ENCODE measurements at regions not wholly inside any gene's neighbourhood (a gene's known extent, or its start where the extent isn't known, plus 50 kb on each side); places are given as distances from the start of the nearest gene placed in this dataset.
"Not testable (repeated sequence)": the region's sequence is repeated elsewhere in the genome, so short reads cannot be mapped to it uniquely, and the experiment has no call there.

DNA sequence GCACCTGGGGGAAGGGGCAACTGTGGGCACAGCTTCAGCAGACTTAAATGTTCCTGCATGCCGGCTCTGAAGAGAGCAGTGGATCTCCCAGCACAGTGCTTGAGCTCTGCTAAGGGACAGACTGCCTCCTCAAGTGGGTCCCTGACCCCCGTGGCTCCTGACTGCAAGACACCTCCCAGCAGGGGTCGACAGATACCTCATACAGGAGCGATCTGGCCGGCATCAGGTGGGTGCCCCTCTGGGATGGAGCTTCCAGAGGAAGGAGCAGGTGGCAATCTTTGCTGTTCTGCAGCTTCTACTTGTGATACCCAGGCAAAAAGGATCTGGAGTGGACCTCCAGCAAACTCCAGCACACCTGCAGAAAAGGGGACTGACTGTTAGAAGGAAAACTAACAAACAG lies 871.5 kb downstream of the DIAPH3 start:
- H3K27ac ChIP-seq, H3K4me3 ChIP-seq: not testable (repeated sequence)

DNA sequence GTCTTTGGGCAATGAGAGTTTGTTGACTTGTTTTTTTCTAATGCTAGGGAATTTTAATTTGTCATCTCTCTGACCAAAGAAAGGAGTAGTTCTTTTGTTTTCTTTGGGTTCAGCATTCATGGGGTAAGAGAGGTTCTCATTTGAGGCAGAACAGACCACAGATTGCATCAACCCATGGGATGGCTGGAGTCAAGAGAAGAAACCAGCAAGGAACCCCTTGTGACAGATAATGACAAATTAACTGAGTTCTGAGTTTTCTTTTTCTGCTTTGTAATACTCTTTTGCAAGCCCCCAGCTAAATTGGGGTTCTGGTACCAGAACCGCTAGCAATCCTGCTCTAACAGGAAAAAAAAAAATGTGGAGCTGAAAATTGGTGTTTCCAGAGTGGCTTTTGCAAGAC lies 864.1 kb downstream of the DIAPH3 start:
- H3K27ac ChIP-seq: no peak overlapping the region
- no peak overlapping the region for H3K4me3 ChIP-seq

DNA sequence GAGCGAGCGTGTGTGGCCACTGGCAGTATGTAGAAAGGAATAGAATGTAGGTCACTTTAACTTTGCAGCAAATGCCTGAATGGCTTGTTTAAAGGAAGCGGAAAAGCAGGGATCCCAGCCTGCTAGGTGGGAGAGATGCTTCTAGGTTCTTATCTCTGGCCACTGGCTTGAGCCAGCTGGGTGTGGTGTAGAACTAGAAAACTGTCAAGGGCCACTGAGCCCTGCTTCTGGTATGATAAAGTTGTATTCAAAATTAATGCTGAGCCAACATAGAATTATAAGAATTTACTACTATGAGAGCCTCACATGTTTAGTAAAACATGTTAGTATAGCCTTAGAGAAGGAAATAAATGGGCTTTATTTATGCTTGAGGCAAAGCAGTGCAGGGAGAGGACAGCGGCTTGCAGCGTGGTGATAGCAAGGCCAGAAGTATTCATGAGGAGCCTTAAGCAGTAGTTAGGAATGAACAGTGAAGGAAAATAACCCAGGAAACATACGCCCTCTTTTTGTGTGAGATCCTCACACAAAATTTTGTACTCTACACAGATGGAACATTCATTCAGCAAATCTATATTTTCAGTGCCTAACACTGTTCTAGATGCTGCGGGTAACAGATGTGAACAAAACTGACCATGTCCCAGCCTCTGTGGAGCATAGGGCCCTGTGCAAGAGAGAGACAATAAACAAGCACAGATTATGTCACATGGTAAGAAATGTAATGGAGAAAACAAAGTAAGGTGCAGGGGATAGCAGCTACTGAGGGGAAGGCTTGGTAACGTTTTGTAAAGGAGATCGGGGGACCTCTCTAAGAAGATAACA lies 863.2 kb downstream of the DIAPH3 start:
- no peak overlapping the region for H3K4me3 ChIP-seq
- H3K27ac ChIP-seq: no peak overlapping the region

DNA sequence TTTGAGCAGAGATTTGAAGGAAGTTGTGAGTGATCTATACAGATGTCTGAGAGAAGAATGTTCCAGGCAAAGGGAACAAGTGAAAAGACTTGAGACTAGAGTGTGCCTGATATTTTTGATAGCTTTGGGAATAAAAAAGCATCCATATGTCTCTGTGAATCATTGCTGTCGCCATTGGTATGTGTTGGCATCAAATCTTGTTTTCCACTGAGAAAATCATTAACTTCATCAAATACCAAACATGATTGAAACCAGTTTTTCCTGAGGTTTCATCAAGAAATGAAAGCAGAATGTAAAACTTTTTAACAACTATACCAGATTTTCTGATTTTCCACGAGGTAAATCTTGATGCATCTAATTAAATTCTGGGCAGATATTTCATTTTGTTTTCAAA lies 862.6 kb downstream of the DIAPH3 start:
- Histone ChIP-seq H3K4me3 (no peak overlapping the region), H3K27ac (no peak overlapping the region)

DNA sequence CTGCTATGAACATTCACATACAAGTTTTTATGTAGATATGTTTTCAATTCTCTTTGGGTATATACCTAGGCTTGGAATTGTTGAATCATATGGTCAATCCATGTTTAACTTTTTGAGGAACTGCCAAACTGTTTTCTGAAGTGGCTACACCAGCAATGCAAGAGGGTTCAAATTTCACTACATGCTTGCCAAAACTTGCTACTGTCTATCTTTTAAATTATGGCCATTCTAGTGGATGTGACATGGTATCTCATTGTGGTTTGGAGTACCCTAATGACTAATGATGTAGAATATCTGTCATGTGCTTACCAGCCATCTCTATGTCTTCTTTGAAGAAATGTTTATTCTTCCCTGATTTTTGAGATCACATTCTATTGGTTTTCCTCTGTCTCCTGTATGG lies 860.3 kb downstream of the DIAPH3 start:
- no peak overlapping the region for H3K4me3 ChIP-seq

DNA sequence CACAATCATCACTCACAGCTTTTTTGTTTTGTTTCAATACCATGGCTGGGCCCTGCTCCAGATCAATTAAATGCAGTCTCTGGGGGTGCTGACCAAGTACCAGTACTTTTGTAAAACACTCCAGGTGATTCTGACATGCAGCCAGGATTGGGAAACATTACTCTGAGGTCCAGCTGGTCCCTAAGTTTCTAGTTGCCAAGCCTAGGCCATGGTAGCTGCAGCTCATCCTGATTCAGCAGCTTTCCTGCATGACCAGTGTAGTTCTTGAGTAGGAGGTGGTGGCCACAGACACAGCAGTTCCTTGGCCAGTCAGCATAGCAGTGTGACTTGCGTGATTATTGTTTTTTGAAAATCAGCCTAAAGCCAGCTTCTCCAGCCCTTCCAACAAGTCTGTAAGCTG lies 859.1 kb downstream of the DIAPH3 start:
- Histone ChIP-seq H3K27ac (no peak overlapping the region), H3K4me3 (no peak overlapping the region)

More for the DNA sequence above, 860.3 kb downstream of the DIAPH3 start:
- H3K27ac ChIP-seq: no peak overlapping the region

DNA sequence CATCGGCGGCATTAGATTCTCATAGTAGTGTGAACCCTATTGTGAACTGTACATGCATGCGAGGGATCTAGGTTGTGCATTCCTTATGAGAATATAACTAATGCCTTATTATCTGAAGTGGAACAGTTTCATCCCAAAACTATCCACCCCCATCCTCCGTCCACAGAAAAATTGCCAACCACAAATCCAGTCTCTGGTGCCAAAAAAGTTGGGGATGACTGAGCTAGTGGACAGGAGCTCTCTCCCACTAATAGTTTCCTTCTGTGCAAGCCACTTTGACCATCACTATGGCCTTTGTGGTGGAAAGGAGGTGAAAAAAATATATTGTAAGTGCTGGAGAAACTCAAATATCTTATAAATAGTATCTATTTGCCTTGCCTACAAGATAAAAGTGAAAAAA lies 857.8 kb downstream of the DIAPH3 start:
- Histone ChIP-seq H3K27ac (no peak overlapping the region), H3K4me3 (no peak overlapping the region)

DNA sequence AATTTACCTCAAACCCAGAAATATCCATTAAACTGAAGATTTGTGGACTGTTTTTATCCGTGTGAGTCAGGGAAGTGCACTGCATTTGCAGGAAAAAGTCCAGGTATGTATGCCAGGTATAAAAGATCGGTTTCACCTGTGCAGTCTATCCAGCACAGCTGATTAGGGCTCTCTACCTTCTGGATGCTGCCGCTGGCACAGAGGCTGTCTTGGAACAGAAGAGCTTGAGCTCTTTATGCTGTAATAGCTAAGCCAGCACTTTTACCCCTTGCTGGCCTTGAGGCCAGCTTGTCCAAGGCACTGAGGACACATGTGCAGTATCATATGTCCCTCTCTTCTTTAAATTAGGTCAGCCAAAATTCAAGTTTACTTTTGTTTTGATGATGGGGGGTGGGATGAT lies 851.0 kb downstream of the DIAPH3 start:
- H3K4me3 ChIP-seq: no peak overlapping the region
- no peak overlapping the region for H3K27ac ChIP-seq

DNA sequence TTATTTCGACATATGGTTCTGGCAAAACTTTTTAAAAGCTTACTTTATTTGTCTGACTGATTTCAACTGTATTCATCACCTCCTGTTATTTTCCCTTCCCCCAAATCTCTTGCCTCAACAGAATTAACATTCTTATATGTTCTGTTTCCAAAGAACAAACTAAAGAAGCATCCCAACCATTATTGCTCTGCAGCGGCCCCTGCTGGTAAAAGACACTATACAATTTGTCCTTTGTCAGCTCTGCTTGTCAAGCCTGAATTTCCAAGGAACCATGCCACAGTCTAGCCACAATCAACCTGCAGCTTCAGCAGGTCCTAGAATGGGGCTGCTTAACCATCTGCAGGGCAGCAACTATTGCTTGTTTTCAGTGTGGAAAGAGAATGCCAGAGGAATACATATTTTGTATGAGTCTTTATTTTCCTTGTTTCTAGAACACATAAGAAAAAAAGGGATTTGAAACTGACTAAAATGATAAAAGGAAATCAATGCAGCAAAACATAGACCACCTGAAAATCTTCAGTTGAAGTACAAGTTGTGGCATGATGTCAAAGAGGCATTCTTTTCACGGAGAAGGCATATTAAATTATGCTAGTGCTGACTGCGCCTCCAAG lies 845.3 kb downstream of the DIAPH3 start:
- no peak overlapping the region for H3K4me3 ChIP-seq
- no peak overlapping the region for H3K27ac ChIP-seq

DNA sequence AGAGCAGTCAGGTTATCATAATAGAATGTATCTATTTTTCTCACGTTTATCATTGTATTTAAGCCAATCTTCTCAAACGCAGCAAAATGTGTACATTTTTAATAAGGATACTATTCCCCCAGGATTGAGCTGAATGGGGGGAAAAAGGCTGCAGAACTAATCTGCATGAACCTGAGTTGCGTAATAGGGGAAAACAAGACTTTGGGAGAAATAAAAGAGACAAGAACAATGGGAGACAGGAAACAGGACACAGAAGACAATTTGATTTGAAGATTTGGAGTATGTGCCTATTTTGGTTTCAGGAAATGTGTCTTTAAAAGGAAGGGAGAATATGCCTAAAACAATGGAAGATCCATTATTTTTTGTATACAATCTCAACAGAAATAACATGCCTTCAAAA lies 844.5 kb downstream of the DIAPH3 start:
- H3K4me3 ChIP-seq: no peak overlapping the region
- H3K27ac ChIP-seq: no peak overlapping the region

DNA sequence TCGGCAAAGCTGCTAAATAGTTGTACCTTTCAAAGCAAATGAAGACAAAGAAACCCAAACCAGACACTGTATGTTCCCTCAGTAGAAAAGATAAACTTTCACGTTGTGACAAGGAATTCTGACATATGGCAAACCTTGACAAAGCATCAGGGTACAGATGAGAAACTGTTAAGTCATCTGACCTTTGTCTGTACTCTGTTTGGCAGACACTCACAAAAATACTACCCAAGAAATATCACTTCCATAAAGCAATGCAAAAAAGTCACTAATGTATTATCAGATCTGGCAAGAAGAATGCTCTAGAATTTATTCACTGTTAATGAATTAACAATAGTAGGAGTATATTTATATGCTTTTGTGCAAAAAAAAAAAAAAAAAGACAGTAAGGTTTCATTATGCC lies 843.7 kb downstream of the DIAPH3 start:
- Histone ChIP-seq H3K27ac (no peak overlapping the region), H3K4me3 (no peak overlapping the region)

DNA sequence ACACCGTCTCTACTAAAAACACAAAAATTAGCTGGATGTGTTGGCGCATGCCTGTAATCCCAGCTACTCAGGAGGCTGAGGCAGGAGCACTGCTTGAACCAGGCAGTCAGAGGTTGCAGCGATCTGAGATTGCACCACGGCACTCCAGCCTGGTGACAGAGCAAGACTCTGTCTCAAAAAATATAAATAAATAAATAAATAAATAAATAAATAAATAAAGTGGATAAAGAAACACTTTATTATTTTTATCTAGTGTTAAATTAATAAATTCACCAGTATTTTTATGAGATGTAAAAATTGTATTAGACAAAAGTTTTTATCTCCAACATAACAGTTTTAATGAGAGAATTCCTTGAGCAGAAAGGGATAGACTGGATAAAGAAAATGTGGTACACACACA lies 839.3 kb downstream of the DIAPH3 start:
- not testable (repeated sequence) for H3K27ac ChIP-seq, H3K4me3 ChIP-seq

DNA sequence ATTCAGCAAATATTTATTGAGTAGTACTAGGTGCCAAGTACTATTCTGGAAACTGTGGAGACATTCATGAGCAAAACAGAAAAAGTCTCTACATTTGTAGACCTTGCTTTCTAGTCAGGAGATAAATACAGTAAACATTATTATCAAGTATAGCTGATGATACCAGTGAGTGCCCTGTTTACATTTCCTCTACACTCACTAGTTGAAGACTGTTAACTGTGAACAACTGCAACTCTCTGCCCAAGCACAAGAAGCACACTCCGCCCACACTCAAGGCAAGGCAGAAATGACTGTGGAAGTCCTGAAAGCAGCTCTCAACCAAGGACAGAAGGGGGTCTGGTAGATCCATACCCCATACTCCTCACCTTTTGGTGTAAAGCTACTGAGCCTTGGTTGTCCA lies 837.0 kb downstream of the DIAPH3 start:
- Histone ChIP-seq H3K27ac (no peak overlapping the region), H3K4me3 (no peak overlapping the region)

DNA sequence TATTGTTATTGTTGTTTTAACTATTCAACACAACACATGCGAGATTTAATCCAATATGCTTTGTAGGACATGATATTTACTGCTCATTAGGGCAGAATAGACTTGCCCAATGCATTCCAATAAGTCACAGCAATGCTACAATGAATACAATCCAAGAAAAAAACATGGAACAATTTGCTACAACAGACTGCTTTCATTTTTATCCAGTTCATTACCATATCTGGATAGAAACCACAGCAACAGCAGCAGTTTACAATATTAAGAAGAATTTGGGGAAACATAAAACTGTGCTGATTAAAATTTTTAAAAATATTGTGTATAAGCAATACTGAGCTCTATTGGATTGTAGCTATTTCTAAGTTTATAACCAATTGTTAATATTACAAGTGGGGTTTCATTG lies 833.0 kb downstream of the DIAPH3 start:
- Histone ChIP-seq H3K4me3 (no peak overlapping the region), H3K27ac (no peak overlapping the region)

DNA sequence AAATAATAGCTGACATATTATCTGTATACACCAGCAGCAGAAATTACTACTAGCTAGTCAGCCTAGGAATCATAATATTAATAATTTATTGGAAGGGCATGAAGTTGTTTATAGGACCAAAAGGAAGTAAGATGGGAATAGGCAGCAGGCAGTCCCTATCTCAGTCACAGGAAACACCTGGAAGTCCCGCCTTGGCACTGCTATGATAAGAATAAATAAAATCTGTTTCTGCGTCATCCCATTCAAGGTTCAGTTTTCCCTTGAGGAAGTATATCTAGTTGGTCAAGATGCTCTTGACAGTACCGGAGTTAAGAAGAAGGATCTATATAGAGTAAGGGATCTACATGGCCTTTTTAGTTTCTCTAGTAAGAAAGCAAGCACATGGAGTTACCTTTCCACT lies 830.8 kb downstream of the DIAPH3 start:
- Histone ChIP-seq H3K4me3 (no peak overlapping the region), H3K27ac (no peak overlapping the region)

DNA sequence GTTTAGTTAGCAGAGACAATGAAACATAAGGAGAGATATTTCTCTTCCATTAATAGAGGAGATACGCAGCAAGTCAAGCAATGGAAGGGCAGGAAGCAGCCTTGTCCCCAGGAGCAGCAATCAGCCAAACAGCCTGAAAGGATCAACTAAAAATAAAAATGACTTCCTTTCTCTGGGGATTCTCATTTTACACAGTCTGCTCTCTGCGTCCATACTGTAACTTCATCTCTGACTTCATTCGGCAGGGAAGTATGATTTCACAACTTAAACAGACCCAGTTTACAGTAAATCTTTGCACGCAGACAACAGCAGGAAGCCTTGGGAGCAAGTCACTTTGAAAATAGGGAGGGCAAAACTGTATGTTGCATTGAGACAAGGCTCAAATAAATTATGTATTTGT lies 826.7 kb downstream of the DIAPH3 start:
- Histone ChIP-seq H3K27ac (no peak overlapping the region), H3K4me3 (no peak overlapping the region)

DNA sequence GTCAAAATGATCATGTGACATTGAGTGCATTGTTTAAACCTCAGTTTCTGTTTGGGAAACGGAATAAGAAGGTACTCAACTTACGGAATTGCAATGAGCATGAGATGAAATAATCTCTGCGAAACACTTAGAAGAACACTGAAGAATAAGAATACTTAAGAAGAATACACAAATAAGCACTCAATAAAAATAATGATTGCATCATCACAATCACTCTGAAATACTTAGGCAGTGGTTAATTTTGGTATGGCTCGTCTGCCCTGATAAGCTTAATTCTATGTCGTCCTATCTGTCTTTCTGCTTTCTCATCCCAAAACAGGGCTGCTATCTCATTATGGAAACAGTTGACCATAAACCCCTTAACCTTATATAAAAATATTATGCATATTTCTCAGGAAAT lies 823.6 kb downstream of the DIAPH3 start:
- no peak overlapping the region for H3K4me3 ChIP-seq
- H3K27ac ChIP-seq: no peak overlapping the region

DNA sequence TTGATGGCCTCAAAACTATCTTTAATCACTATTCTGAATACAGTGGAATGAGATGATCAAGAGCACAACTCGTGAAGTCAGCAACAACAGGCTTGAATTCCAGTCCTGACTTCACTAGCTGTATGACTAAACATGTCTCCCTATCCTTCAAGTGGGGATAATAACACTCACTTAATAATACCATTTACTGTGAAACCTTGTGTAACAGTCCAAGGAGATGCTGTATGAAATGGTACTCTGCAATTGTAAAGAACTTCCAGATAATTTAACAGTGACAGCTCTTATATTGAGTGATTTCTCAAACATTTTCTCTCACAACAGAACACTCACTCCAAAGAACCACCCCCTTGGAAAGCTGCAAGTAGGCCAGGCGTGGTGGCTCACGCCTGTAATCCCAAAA lies 823.1 kb downstream of the DIAPH3 start:
- Histone ChIP-seq H3K27ac (no peak overlapping the region), H3K4me3 (no peak overlapping the region)

DNA sequence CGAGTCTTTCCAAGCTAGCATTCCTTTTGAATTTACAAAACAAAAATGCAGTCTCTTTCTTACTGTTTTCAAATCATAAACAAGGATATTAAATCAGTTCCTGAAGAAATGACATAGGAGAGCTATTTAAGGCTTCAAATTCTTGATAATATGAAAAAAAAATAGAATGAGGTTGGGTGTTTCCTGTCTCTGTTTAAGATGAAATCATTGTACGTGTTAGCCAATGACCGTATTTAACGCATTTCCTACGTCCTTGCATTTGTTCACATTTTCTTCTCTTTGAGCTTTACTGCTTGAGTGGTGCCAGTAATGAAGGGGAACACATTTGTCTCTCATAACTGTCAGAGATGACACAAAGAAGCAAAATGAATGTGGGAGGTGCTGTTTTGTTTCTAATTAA lies 821.3 kb downstream of the DIAPH3 start:
- Histone ChIP-seq H3K4me3 (no peak overlapping the region), H3K27ac (peak overlapping the region in 2 of 21 experiments; percentile 54 to 66)

DNA sequence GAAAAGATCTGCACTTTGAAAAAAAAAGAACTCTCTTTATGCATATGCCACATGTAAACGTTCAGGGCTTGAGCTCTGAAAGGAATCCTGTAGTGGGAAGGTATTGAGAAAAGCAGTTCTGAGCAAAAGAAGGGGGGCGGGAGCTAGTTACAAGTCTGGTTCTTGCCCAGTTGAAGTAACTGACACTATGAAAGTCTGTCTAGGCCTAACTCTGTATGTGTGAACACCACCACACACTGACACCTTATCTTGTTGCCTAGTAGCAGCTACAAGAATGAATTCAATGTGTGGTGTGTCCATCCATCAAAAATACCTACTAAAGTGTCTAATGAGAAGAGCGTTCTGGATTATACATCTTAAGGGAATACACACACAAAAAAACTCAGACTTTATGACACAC lies 820.6 kb downstream of the DIAPH3 start:
- no peak overlapping the region for H3K27ac ChIP-seq
- no peak overlapping the region for H3K4me3 ChIP-seq

DNA sequence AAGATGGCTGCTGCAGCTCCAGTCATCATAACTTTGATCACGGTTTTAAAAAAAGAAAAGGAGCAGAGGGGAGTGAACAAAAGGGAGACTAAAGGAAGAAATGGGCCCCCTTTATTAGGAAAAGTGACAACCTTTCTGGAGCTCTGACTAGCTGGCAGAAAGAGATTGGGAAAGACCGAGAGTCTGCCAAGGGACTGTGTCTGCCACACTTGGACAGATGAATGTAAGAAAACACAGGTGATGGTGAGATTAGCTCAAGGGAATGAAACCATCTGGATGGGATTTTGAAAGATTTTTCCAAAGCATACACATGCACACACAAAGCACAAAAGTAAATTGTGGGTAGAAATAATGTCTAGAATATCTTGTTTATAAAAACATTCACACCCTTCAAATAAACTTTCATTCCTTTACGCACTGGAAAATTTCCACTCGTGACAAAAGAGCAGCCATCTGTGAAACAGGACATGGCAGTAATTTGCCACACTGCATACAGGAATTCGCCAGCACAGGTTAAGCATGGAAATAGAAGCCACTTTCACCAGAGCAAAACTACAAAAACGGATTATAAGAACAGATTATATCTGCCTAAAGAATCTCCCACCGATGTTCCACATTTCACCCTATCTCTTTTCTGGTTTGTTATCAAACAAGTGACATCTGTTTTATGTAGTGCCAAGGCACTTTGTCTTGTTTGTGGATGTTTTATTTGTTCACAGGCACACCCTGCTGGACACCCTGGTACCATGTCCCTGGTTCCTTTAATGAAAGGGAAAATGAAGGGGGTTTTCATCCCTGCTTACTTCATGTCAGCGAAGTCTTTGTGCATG lies 819.5 kb downstream of the DIAPH3 start:
- H3K4me3 ChIP-seq: no peak overlapping the region
- no peak overlapping the region for H3K27ac ChIP-seq

All from skin epidermis (tissue), 12 donors.